HG03442 (cell line): ENCODE measurements at regions not wholly inside any gene's neighbourhood (a gene's known extent, or its start where the extent isn't known, plus 50 kb on each side); places are given as distances from the start of the nearest gene placed in this dataset.

Source experiments
- ATAC-seq: cut with Tn5 transposase; IDR thresholded peaks from one replicate; pipeline ENCODE4 v1.9.1; 2021; ENCODE audit warnings: mild to moderate bottlenecking, moderate library complexity; ENCODE audit not compliant: unreplicated experiment

DNA sequence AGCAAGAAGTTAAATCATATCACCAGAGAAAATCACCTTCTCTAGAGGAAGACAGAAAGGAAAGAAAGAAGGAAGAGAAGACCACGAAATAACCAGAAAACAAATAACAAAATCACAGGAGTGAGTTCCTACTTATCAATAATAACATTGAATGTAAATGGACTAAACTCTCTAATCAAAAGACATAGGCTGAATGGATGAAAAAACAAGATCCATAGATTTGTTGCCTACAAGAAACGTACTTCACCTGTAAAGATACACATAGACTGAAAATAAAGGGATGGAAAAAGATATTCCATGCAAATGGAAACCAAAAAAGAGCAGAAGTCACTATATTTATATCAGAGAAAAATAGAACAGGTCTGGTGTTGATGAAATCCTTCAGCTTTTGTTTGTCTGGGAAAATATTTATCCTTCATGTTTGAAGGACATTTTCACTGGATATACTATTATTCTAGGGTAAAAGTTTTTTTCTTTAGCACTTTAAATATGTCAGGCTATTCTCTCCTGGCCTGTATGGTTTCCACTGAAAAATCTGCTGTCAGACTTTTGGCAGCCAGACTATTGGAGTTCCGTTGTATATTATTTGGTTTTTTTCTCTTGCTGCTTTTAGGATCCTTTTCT lies 202.5 kb upstream of the DUSP10 start:
- no peak for ATAC-seq

DNA sequence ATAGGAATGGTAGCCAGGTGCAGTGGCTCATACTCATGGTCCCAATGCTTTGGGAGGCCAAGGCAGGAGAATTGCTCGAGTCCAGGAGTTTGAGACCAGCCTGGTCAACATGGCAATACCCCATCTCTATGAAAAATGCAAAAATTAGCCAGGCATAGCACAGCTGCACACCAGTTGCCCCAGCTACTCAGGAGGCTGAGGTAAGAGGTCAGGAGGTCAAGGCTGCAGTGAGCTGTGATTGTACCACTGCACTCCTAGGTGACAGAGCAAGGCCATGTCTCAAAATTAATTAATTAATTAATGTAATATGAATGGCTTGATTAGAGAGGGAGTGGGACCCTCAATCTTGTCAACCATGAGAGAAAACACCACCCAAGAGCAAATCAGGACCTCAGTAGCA lies 198.7 kb upstream of the DUSP10 start:
- no peak for ATAC-seq

DNA sequence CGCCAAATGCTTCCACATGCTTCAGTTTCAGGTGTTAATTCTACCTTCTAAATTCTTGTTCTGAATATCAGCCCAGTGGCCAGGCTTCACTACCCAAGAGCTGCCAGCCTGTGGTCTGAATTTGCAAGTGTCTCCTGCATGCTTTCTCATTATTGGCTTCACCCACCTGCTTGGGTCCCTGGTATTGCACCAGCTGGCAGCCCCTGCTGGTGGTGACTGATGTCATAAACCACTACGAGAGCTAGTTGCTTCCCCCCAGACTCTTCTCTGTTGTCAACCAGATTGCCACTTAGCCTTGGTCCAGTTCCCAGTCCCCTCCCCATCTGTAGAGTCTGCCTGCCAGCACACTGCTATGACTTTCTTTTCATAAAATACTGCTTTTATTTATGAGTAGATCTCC lies 197.7 kb upstream of the DUSP10 start:
- peak; percentile 76 for ATAC-seq

DNA sequence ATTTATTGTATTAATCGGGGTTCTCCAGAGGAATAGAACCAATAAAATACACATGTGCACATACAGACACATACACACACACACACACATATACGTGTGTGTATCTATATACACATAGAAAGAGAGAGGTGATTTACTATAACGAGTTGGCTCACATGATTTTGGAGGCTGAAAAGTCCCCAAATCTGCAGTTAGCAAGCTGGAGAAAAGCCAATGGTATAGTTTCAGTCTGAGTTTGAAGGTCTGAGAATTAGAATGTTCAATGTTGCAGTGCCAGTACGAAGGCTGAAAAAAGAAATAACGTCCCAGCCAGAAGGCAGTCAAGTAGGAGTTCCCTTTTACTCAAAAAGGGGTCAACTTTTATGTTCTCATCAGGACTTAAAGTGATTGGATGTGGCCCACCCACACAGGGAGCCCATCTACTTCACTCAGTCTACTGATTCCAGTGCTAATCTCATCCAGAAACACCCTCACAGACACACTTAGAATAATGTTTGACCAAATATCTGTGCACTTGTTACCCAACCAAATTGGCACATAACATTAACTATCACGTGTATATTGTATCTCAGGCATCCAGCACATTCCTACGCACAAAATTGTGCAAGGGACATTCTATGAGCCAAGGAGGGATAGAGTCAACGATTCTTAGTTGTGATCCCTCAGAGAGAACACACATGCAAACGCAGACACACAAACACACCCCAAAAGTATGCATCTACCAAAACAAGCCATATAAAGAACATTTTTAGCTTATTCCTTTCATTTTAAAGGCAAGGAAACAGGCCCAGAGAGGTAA lies 195.5 kb upstream of the DUSP10 start:
- peak; percentile 58 for ATAC-seq

DNA sequence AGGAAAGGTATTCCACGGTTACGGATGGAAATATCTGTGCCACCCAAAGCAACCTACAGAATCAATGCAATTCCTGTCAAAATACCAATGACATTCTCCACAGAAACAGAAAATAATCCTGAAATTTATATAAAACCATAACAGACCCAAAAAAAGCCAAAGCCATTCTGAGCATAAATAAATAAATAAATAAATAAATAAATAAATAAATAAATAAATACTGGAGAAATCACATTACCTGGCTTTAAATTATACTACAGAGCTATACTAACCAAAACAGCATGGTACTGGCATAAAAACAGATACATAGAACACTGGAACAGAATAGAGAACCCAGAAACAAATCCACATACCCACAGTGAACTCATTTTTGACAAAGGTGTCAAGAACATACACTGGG lies 191.9 kb upstream of the DUSP10 start:
- ATAC-seq, result no peak

DNA sequence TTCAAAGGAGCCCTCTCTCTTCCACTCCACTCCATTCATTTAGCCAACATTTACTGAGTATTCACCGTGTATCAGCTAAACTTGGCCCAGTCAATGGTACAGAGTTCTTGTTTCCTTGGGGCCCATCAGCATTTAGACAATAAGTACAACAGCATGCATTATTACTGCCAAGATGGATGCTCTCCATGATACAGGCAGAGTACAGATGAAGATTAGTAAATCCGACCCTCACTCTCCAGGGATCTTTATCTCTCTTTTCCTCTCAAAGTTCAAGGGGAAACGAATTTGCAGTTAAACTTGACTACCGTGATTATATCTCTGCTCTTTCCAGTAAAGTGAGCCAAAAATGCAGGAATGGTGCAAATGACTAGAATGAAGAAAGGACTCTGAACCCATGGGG lies 184.6 kb upstream of the DUSP10 start:
- ATAC-seq, result no peak

DNA sequence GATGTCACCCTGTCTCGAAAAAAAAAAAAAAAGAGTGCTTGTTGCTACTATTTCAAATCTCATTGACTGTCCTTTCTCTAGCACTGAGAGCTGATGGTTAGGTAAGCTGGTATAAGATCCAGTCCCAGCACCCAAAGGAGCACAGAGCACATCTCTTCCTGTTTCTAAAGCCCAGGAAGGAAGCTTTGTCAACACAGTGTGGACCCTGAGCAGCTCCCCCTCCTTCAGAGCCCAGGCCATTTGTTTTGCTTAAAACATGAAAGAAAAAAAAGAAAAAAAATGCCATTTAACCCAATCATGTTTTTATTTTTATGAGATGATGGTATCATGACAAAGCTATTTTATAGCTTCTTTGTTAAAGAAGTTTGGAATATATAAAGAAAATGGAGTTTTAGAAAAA lies 184.1 kb upstream of the DUSP10 start:
- ATAC-seq, result no peak

DNA sequence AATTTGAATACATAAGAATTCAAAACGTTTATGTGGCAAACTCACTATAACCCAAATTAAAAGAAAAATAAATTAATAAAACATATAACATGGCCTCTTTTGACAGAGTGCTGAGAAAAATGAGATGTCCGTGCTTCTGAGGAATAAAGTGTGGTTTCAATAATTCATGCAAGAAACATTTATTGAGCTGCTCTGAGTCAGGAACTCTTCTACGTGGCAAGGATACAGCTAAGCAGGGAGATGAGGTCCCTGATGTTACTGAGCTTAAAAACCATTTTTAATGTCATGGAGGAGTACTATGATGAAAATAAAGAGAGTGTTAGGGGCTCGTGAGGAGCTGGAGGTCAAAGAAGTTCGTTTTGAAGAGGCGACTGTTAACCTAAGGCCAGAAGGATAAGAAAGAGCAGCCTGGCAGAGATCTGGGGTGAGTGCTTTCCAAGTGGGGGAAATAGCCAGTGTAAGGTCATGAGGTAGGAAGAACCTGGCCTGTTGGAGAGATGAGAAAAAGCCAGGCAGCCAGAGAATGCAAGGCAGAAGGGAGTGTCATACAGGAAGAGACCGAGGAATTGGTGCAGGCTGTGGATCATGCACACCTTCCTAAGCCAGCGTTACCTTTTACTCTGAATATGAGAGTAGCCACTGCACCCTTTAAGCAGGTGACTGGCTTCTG lies 182.2 kb upstream of the DUSP10 start:
- no peak for ATAC-seq

DNA sequence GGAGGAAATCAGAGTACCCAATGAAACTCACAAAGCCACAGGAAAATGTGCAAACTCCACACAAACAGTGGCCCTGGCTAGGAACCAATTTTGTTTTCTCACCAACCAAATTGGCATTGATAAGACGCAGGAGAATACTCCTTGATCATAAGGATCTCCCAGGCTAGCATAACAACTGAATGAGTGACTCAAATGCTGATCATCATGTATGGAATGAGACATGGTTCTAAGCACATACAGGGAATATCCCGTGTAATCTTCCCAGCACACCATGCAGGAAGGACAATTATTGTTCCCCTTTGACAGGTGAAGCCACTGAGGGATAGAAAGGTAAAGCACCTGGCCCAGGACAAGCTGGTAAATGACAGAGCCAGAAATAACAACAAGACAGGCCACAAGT lies 180.0 kb upstream of the DUSP10 start:
- no peak for ATAC-seq

DNA sequence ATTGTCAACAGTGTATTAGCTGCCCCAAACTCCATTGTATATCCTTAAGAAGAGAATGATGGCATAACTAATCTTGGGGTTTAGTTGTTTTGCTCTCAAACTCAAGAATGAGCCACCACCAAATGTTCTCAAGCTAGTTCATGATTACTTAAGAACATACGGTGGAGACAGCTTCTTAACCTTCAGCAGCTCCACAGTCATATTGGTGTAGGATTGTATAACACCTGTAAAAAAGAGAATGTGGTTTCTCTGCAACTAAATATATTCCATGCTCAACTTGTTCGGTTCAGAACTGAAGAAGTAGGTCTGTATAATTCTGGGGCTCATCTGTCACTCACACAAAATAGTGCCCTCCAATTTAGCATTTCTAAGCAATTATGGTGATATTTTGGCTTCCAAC lies 177.9 kb upstream of the DUSP10 start:
- ATAC-seq, result no peak

DNA sequence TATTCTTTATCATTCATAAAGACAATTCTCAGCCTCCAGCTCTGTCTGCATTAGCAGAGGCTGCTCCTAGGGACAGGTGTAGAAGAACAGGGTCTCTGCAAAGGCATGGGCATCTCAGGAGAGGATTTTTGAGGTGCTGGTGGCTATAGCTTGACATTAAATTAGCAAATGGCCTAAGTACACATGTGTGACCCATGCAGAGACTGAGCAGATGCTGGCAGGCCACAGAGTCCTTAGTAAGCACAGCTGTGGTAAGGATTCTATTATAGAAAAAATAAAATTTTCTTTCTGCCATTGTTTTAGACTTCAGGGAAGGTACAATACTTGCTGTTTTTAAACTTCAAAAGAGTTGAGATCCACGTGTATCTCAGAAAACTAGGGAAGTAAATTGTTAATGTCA lies 177.5 kb upstream of the DUSP10 start:
- no peak for ATAC-seq

DNA sequence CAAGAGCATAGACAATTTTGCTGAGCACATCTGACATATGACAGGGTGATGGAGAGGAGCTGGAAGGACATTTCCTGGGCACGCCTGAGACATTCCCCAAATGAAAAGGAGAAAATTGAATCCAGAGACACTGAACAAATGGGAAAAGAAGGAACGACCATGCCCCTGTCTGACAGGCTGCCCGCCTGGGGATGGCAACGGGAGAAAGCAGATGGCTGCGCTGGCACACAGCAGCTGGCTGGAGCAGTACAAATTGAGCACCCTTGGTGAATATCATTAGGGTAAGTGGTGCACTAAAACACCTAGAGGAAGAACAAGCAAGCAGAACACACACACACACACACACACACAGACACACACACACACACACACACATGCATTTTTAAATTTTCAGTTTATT lies 174.3 kb upstream of the DUSP10 start:
- ATAC-seq, result no peak

DNA sequence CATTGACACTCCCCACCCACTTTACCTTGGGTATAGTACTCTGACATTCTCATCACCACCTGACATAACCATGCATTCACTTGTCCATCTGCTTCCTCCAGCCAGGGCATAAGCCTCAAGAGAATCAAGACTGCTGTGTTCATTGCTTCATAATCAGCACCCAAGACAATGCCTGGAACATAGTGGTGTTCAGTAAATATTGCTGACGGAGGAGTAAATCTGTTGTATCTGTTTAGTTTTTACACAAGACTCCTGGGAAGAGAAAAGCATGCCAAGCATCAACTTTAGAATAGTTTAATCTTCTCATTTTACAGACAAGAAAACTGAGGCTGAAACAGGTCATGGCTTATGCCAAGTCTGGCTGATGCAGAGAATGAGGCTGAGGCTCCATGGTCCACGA lies 173.9 kb upstream of the DUSP10 start:
- no peak for ATAC-seq

DNA sequence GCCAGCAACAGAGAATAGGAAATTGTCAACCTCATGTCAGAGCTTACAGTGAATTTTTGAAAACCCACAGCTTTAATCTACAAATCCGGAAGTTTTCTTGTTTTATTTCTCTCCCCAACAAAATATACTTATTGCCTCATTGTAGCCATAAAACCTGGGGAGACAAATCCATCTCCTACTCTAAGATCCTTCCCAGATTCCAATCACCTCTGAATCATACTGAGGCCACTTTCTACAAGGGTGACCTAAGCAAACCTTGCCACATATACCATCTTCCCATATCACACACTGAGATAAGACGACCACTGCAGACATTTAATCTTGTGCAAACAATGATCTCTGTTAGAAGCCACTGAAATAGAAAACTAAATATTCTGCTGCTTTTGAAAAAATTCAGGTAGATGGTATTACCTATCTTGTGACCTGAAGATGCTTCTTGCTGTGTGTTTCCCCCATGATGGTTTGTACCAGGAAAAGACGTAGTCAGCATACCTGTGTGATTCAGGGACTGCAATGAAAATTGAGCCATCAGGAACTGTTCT lies 171.5 kb upstream of the DUSP10 start:
- ATAC-seq, result no peak

DNA sequence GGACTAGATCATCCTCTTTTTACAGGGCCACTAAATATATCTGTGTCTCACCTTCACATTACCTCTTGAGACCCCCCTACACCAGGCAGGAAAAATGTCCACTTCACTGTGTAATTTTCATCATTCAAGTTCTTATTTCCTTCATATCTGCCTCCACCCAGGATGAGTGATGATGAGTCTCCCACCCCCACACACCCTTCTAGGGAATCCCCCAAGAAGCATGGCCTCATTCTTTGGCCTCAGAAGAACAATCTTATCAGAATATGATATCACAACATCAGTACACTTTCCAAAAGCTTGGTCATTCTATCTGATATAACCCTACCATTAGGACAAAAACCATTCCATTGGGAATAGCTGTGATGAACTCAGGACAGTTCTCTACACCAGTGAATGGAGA lies 170.3 kb upstream of the DUSP10 start:
- ATAC-seq, result no peak

DNA sequence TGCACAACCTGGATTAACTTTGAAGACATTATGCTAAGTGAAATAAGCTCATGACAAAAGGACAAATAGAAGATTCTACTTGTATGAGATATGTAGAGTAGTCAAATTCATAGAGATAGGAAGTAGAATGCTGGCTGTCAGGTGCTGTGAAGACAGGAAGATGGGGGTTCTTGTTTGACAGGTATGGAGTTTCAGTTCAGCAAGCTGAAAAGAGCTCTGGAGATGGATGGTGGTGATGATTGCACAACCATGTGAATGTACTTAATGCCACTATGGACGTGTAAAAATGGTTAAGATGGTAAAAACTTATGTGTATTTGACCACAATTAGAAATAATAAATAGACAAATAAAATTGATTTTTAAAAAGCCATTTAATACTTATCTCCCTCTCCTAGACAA lies 169.8 kb upstream of the DUSP10 start:
- no peak for ATAC-seq

DNA sequence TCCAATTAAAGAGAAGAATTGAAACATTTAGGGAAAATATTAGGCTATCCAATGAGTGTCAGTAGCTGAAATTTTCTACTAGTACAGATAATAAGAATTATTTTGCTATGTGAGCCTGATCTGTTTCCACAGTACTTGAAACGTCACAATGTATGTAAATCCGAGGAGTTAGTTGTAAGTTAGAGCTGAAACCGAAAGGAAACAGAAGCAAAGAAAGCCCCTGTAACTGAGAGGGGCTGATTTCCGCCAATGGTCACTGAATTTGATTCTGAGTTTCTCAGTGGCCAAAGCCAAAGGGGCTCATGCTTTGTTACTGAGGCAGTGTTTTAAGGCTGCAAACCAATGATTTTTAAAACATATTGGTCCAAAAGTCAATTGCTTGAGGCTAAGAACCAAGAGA lies 168.3 kb upstream of the DUSP10 start:
- no peak for ATAC-seq

DNA sequence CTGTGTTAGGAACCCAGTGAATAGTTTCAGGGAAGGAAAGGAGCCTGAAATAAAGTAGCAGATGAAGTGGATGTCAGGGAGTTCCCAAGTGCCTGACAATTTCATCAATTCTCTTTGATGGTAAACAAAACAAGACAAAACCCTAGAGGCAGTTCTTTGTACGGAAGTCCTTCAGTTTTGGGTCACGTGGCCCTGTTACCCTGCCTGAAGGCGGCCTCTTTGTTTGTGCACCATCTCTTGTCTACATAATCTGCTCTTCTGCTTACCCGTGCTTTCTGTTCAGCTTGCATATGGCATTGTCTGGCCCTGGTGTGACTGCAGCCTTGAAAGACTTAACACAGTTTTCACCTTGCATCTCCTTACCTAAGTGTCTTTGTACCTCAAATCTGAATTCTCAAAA lies 166.7 kb upstream of the DUSP10 start:
- ATAC-seq, result no peak

DNA sequence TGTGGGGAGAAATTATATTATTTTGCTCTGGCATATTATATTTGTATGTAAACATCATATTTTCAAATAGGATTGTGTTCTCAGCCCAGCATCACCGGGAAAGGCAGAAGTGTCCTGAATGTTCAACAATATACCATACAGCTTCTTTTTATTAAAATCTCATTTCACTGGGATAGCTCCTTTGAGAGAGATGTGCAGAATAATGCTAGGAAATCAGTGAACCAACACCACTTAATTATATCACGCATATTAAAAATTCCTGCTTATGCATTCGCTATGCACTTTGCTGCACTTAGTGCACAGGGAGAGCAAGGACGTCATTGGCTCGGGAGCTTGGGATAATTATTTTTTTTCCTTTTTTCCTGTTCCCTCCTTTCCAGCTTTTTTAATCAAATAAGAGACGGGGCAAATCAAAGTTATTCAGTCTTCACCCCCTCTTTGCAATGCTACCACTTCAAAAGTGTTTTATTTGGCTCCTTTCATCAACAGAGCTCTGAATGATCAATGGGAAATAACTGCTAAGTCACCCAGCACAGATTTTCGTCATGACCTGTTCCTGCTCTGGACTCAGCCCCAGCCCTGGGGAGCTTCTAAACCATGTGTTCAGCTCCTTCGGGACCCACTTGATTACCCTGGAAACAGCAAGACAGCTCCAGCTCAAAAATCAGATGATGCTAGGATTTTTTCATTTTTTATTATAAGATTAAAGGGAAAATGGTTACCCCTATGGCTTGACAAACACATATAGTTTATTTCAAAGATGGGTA lies 165.5 kb upstream of the DUSP10 start:
- ATAC-seq, result no peak

DNA sequence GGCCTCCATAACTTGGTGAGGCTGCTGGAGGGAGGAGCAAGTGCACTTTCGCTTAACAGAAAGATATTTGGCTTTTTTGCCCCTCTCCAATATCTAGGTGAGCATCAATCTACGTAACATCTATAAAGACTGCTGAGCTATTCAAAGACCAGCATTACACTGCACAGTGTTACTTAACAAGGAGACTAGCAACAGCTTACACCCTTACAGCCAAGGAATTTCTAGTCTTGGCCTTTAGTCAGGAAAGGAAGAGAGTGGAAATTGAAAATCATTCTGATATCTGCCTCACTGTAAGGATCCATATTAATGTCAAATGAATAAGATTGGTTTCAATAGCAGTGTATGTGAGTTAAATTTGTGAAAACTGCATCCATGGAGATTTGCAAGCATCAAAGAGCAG lies 163.9 kb upstream of the DUSP10 start:
- ATAC-seq, result no peak

DNA sequence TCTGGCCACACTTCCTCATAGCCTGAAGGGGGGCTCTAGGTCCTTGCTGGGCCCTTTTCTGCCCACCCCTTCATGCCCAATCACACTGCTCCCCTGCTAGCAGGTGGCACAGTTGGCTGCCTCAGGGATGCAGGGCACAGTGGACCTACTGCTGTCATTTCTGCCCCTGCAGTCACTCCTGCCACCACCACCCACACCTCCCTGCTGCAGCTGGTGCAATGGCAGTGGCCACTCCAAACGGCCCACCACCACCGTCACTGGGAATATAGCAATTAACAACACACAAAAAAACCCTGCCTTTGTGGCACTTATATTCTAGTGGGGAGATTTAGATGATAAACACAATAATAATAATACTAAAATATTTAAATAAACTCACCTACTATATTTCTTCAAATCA lies 162.4 kb upstream of the DUSP10 start:
- ATAC-seq, result no peak
